IMR-90 (cell line): ENCODE measurements at regions not wholly inside any gene's neighbourhood (a gene's known extent, or its start where the extent isn't known, plus 50 kb on each side); places are given as distances from the start of the nearest gene placed in this dataset.

ENCODE experiments used
- BHLHE40 ChIP-seq: fragments of 150-350 bp; IDR thresholded peaks from 2 replicates; pipeline ENCODE4 v1.6.1; 2016; ENCODE audit warnings: mild to moderate bottlenecking, low read depth, low read length
- CTCF ChIP-seq: conservative IDR thresholded peaks from 2 replicates; pipeline ENCODE4 v1.5.1; 2012; ENCODE audit warnings: mild to moderate bottlenecking, low read depth, low read length, improper control_type of control experiment
- ELK1 ChIP-seq: fragments of 150-350 bp; IDR thresholded peaks from 2 replicates; pipeline ENCODE4 v1.6.1; 2016; ENCODE audit warnings: low read depth, mild to moderate bottlenecking, low read length, moderate library complexity, borderline replicate concordance
- MXI1 ChIP-seq: IDR thresholded peaks from 2 replicates; pipeline ENCODE4 v1.6.1; 2012; ENCODE audit warnings: low read depth, mild to moderate bottlenecking, low read length, moderate library complexity, borderline replicate concordance
- POLR2A ChIP-seq: IDR thresholded peaks from 2 replicates; pipeline ENCODE4 v1.6.1; 2012; ENCODE audit warnings: mild to moderate bottlenecking, low read depth, low read length
- RCOR1 ChIP-seq: IDR thresholded peaks from 2 replicates; pipeline ENCODE4 v1.6.1; 2012; ENCODE audit warnings: mild to moderate bottlenecking, low read length, improper control_type of control experiment; ENCODE audit not compliant: insufficient replicate concordance

DNA sequence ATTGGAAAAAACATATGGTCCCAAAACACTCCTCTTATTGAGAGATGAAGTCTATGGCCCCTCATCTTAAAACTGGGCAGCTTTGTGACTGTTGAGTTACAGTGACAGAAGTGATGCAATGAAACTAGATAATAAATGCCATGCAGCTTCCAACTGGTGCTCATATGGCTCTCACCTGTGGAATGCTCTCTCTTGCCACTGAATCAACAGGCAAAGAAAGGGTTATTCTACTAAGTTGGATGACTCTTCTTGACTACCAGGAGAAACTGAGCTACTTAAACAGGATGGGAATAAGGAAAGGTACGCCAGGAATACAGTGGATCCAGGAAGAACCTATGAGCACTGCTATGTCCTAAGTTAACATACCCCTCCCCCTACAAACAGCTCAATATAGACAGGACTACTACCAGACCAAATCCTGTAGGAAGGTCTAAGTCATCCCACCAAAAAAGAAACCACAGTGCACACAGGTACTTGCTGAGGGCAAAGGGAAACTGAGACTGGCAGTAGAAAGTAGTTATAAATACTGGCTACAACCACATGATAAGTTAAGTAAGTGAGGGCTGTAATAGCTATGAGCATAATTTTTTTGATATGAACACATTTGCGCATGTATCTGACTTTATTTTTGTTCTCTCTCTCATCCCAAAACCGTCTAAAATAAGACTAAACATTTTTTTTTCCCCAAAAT is 398.5 kb downstream of the ZFHX3 start:
- TF ChIP-seq CTCF, result no peak
- TF ChIP-seq MXI1, result no peak
- no peak for TF ChIP-seq POLR2A
- no peak for TF ChIP-seq RCOR1
- TF ChIP-seq ELK1, result no peak
- TF ChIP-seq BHLHE40, result no peak
